ENCODE measurements at regions not wholly inside any gene's neighbourhood (a gene's known extent, or its start where the extent isn't known, plus 50 kb on each side); places are given as distances from the start of the nearest gene placed in this dataset.

- Histone ChIP-seq H3K36me3 (ENCODE audit: control insufficient read depth, insufficient read depth, low read length) (no peaks in the 10 kb centered on the region), H3K4me3 (ENCODE audit: insufficient read depth, low read depth, low read length) (no peak overlapping the region), H3K9me3 (ENCODE audit: control insufficient read depth, low read length) (no peaks in the 10 kb centered on the region), H3K27ac (ENCODE audit: insufficient read depth, low read depth, low read length, poor library complexity, severe bottlenecking) (no peak overlapping the region), H3K27me3 (ENCODE audit: control insufficient read depth, insufficient read depth, low read length, poor library complexity, severe bottlenecking) (no peaks in the 10 kb centered on the region), H3K4me1 (ENCODE audit: control insufficient read depth, insufficient read depth, low read length) (peaks cover 8% of the 10 kb centered on the region)
- WGBS, 2 experiments, result 75 to 79% methylated on average over 16 of the region's 16 CpGs
Observed at GRCh38 chr2:42854207-42854818, 61.9 kb upstream of the HAAO start.

- Histone ChIP-seq H3K4me3 (ENCODE audit: insufficient read depth, low read depth, low read length) (no peak overlapping the region), H3K9me3 (ENCODE audit: control insufficient read depth, low read length) (no peaks in the 10 kb centered on the region), H3K36me3 (ENCODE audit: control insufficient read depth, insufficient read depth, low read length) (no peaks in the 10 kb centered on the region), H3K4me1 (ENCODE audit: control insufficient read depth, insufficient read depth, low read length) (peaks cover 8% of the 10 kb centered on the region), H3K27ac (ENCODE audit: insufficient read depth, low read depth, low read length, poor library complexity, severe bottlenecking) (no peak overlapping the region), H3K27me3 (ENCODE audit: control insufficient read depth, insufficient read depth, low read length, poor library complexity, severe bottlenecking) (no peaks in the 10 kb centered on the region)
- WGBS, 2 experiments, result 88 to 89% methylated on average over 12 of the region's 12 CpGs
Observed at GRCh38 chr2:42853549-42854206, 61.3 kb upstream of the HAAO start.

- H3K9me3 ChIP-seq (ENCODE audit: control insufficient read depth, low read length), result no peaks in the 10 kb centered on the region
- no peaks in the 10 kb centered on the region for H3K36me3 ChIP-seq (ENCODE audit: control insufficient read depth, insufficient read depth, low read length)
- 94 to 97% methylated on average over 5 of the region's 5 CpGs for WGBS, 2 experiments
- no peak overlapping the region for H3K27ac ChIP-seq (ENCODE audit: insufficient read depth, low read depth, low read length, poor library complexity, severe bottlenecking)
- no peaks in the 10 kb centered on the region for H3K27me3 ChIP-seq (ENCODE audit: control insufficient read depth, insufficient read depth, low read length, poor library complexity, severe bottlenecking)
- no peak overlapping the region for H3K4me3 ChIP-seq (ENCODE audit: insufficient read depth, low read depth, low read length)
- H3K4me1 ChIP-seq (ENCODE audit: control insufficient read depth, insufficient read depth, low read length), result peaks cover 8% of the 10 kb centered on the region
Observed at GRCh38 chr2:42852798-42853197, 60.4 kb upstream of the HAAO start.

- no peaks in the 10 kb centered on the region for H3K36me3 ChIP-seq (ENCODE audit: control insufficient read depth, insufficient read depth, low read length)
- H3K27ac ChIP-seq (ENCODE audit: insufficient read depth, low read depth, low read length, poor library complexity, severe bottlenecking), result no peak overlapping the region
- H3K4me1 ChIP-seq (ENCODE audit: control insufficient read depth, insufficient read depth, low read length), result peaks cover 8% of the 10 kb centered on the region
- H3K9me3 ChIP-seq (ENCODE audit: control insufficient read depth, low read length), result no peaks in the 10 kb centered on the region
- H3K4me3 ChIP-seq (ENCODE audit: insufficient read depth, low read depth, low read length), result no peak overlapping the region
- WGBS, 2 experiments, result 92 to 95% methylated on average over 3 of the region's 3 CpGs
- no peaks in the 10 kb centered on the region for H3K27me3 ChIP-seq (ENCODE audit: control insufficient read depth, insufficient read depth, low read length, poor library complexity, severe bottlenecking)
Observed at GRCh38 chr2:42851740-42852250, 59.4 kb upstream of the HAAO start.

GRCh38 chr2:42851186-42851585 lies 58.8 kb upstream of the HAAO start:
- Histone ChIP-seq H3K27ac (ENCODE audit: insufficient read depth, low read depth, low read length, poor library complexity, severe bottlenecking) (no peak overlapping the region), H3K27me3 (ENCODE audit: control insufficient read depth, insufficient read depth, low read length, poor library complexity, severe bottlenecking) (no peaks in the 10 kb centered on the region), H3K36me3 (ENCODE audit: control insufficient read depth, insufficient read depth, low read length) (no peaks in the 10 kb centered on the region), H3K4me1 (ENCODE audit: control insufficient read depth, insufficient read depth, low read length) (peaks cover 8% of the 10 kb centered on the region), H3K9me3 (ENCODE audit: control insufficient read depth, low read length) (no peaks in the 10 kb centered on the region), H3K4me3 (ENCODE audit: insufficient read depth, low read depth, low read length) (no peak overlapping the region)
- WGBS, 2 experiments, result 69 to 70% methylated on average over 4 of the region's 4 CpGs

- WGBS, 2 experiments, result 85% methylated on average over 14 of the region's 14 CpGs
- no peak overlapping the region for H3K4me3 ChIP-seq (ENCODE audit: insufficient read depth, low read depth, low read length)
- no peaks in the 10 kb centered on the region for H3K9me3 ChIP-seq (ENCODE audit: control insufficient read depth, low read length)
- H3K27ac ChIP-seq (ENCODE audit: insufficient read depth, low read depth, low read length, poor library complexity, severe bottlenecking), result no peak overlapping the region
- H3K4me1 ChIP-seq (ENCODE audit: control insufficient read depth, insufficient read depth, low read length), result peaks cover 9% of the 10 kb centered on the region
- no peaks in the 10 kb centered on the region for H3K36me3 ChIP-seq (ENCODE audit: control insufficient read depth, insufficient read depth, low read length)
- H3K27me3 ChIP-seq (ENCODE audit: control insufficient read depth, insufficient read depth, low read length, poor library complexity, severe bottlenecking), result no peaks in the 10 kb centered on the region
Observed at GRCh38 chr2:42850016-42850805, 57.8 kb upstream of the HAAO start.

- Histone ChIP-seq H3K27ac (ENCODE audit: insufficient read depth, low read depth, low read length, poor library complexity, severe bottlenecking) (no peak overlapping the region), H3K36me3 (ENCODE audit: control insufficient read depth, insufficient read depth, low read length) (no peaks in the 10 kb centered on the region), H3K4me1 (ENCODE audit: control insufficient read depth, insufficient read depth, low read length) (peaks cover 10% of the 10 kb centered on the region), H3K4me3 (ENCODE audit: insufficient read depth, low read depth, low read length) (no peak overlapping the region), H3K27me3 (ENCODE audit: control insufficient read depth, insufficient read depth, low read length, poor library complexity, severe bottlenecking) (no peaks in the 10 kb centered on the region), H3K9me3 (ENCODE audit: control insufficient read depth, low read length) (no peaks in the 10 kb centered on the region)
- 92 to 98% methylated on average over 5 of the region's 5 CpGs for WGBS, 2 experiments
Observed at GRCh38 chr2:42849311-42849710, 56.9 kb upstream of the HAAO start.

GRCh38 chr2:42848726-42849290 lies 56.4 kb upstream of the HAAO start:
- Histone ChIP-seq H3K9me3 (ENCODE audit: control insufficient read depth, low read length) (no peaks in the 10 kb centered on the region), H3K36me3 (ENCODE audit: control insufficient read depth, insufficient read depth, low read length) (no peaks in the 10 kb centered on the region), H3K27ac (ENCODE audit: insufficient read depth, low read depth, low read length, poor library complexity, severe bottlenecking) (no peak overlapping the region), H3K27me3 (ENCODE audit: control insufficient read depth, insufficient read depth, low read length, poor library complexity, severe bottlenecking) (no peaks in the 10 kb centered on the region), H3K4me3 (ENCODE audit: insufficient read depth, low read depth, low read length) (no peak overlapping the region), H3K4me1 (ENCODE audit: control insufficient read depth, insufficient read depth, low read length) (peaks cover 7% of the 10 kb centered on the region)
- WGBS, 2 experiments, result 91 to 95% methylated on average over 10 of the region's 10 CpGs

- Histone ChIP-seq H3K27ac (ENCODE audit: insufficient read depth, low read depth, low read length, poor library complexity, severe bottlenecking) (no peak overlapping the region), H3K4me1 (ENCODE audit: control insufficient read depth, insufficient read depth, low read length) (peaks cover 7% of the 10 kb centered on the region)
- WGBS, 2 experiments, result 100% methylated on average over 1 of the region's 1 CpG
Observed at GRCh38 chr2:42848265-42848664, 55.9 kb upstream of the HAAO start.

GRCh38 chr2:42847596-42848151 lies 55.3 kb upstream of the HAAO start:
- Histone ChIP-seq H3K9me3 (ENCODE audit: control insufficient read depth, low read length) (no peaks in the 10 kb centered on the region), H3K36me3 (ENCODE audit: control insufficient read depth, insufficient read depth, low read length) (no peaks in the 10 kb centered on the region), H3K4me1 (ENCODE audit: control insufficient read depth, insufficient read depth, low read length) (peaks cover 7% of the 10 kb centered on the region), H3K27me3 (ENCODE audit: control insufficient read depth, insufficient read depth, low read length, poor library complexity, severe bottlenecking) (no peaks in the 10 kb centered on the region), H3K4me3 (ENCODE audit: insufficient read depth, low read depth, low read length) (no peak overlapping the region), H3K27ac (ENCODE audit: insufficient read depth, low read depth, low read length, poor library complexity, severe bottlenecking) (no peak overlapping the region)
- 90 to 95% methylated on average over 9 of the region's 9 CpGs for WGBS, 2 experiments

More at GRCh38 chr2:42848265-42848664, 55.9 kb upstream of the HAAO start:
- H3K9me3 ChIP-seq (ENCODE audit: control insufficient read depth, low read length), result no peaks in the 10 kb centered on the region
- H3K27me3 ChIP-seq (ENCODE audit: control insufficient read depth, insufficient read depth, low read length, poor library complexity, severe bottlenecking), result no peaks in the 10 kb centered on the region
- no peak overlapping the region for H3K4me3 ChIP-seq (ENCODE audit: insufficient read depth, low read depth, low read length)
- no peaks in the 10 kb centered on the region for H3K36me3 ChIP-seq (ENCODE audit: control insufficient read depth, insufficient read depth, low read length)
